GM21423 (cell line): ENCODE measurements at regions not wholly inside any gene's neighbourhood (a gene's known extent, or its start where the extent isn't known, plus 50 kb on each side); places are given as distances from the start of the nearest gene placed in this dataset.
"Not testable (repeated sequence)": the region's sequence is repeated elsewhere in the genome, so short reads cannot be mapped to it uniquely, and the experiment has no call there.

Experiments
- ATAC-seq: cut with Tn5 transposase; IDR thresholded peaks from one replicate; pipeline ENCODE4 v1.9.1; 2021; ENCODE audit warnings: mild to moderate bottlenecking, moderate library complexity; ENCODE audit not compliant: unreplicated experiment

- no peak for ATAC-seq
Observed at GRCh38 chr13:34159946-34160345, 342.0 kb downstream of the RFC3 start.

GRCh38 chr13:34161931-34162543 is 344.1 kb downstream of the RFC3 start:
- no peak for ATAC-seq

- ATAC-seq = no peak
Observed at GRCh38 chr13:34162544-34162933, 344.6 kb downstream of the RFC3 start.

GRCh38 chr13:34164582-34164981 is 346.6 kb downstream of the RFC3 start:
- ATAC-seq = no peak

- no peak for ATAC-seq
Observed at GRCh38 chr13:34165158-34165557, 347.2 kb downstream of the RFC3 start.

- ATAC-seq = no peak
Observed at GRCh38 chr13:34166406-34166805, 348.5 kb downstream of the RFC3 start.

GRCh38 chr13:34167347-34167746 is 349.4 kb downstream of the RFC3 start:
- ATAC-seq = no peak

- ATAC-seq = no peak
Observed at GRCh38 chr13:34172048-34172447, 354.1 kb downstream of the RFC3 start.

GRCh38 chr13:34174671-34175145 is 356.8 kb downstream of the RFC3 start:
- no peak for ATAC-seq

GRCh38 chr13:34175551-34175950 is 357.6 kb downstream of the RFC3 start:
- no peak for ATAC-seq

- no peak for ATAC-seq
Observed at GRCh38 chr13:34176633-34177032, 358.7 kb downstream of the RFC3 start.

GRCh38 chr13:34179481-34179880 is 361.5 kb downstream of the RFC3 start:
- ATAC-seq = no peak

- ATAC-seq = no peak
Observed at GRCh38 chr13:34179927-34180326, 362.0 kb downstream of the RFC3 start.

GRCh38 chr13:34181256-34181655 is 363.3 kb downstream of the RFC3 start:
- not testable (repeated sequence) for ATAC-seq

GRCh38 chr13:34189946-34190345 is 372.0 kb downstream of the RFC3 start:
- no peak for ATAC-seq

GRCh38 chr13:34201050-34201913 is 383.3 kb downstream of the RFC3 start:
- ATAC-seq = no peak

GRCh38 chr13:34207334-34207733 is 389.4 kb downstream of the RFC3 start:
- no peak for ATAC-seq

- no peak for ATAC-seq
Observed at GRCh38 chr13:34207872-34208271, 389.9 kb downstream of the RFC3 start.

- ATAC-seq = no peak
Observed at GRCh38 chr13:34208336-34208735, 390.4 kb downstream of the RFC3 start.

- ATAC-seq = no peak
Observed at GRCh38 chr13:34210341-34210740, 392.4 kb downstream of the RFC3 start.

GRCh38 chr13:34214686-34215085 is 396.7 kb downstream of the RFC3 start:
- no peak for ATAC-seq

GRCh38 chr13:34216256-34216655 is 398.3 kb downstream of the RFC3 start:
- no peak for ATAC-seq
